ENCODE measurements at regions not wholly inside any gene's neighbourhood (a gene's known extent, or its start where the extent isn't known, plus 50 kb on each side); places are given as distances from the start of the nearest gene placed in this dataset.

DNA sequence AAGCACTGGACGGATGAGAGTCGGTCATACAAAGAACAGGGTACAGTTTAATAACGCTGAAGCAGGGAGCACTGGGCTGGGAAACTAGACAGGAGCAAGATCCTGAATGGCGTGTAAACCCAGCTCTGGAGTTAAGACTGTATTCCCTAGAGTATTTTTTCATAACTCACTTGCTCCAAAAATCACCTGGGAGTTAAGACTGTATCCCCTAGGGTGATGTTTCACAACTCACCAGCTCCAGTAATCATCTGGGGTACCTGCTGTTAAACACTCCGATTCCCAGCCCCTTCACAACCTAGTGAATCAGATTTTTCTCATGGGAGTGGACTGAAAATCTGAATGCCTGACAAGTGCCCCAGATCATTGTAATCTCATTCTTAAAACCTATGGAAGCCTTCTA, 123.2 kb downstream of the MAB21L3 start:
- no peak for TF ChIP-seq EZH2 (IDR thresholded peaks at IDR 0.05; ENCODE audit: borderline replicate concordance, insufficient read depth, low read depth, low read length, poor library complexity, severe bottlenecking)
- TF ChIP-seq, protein P1, sequence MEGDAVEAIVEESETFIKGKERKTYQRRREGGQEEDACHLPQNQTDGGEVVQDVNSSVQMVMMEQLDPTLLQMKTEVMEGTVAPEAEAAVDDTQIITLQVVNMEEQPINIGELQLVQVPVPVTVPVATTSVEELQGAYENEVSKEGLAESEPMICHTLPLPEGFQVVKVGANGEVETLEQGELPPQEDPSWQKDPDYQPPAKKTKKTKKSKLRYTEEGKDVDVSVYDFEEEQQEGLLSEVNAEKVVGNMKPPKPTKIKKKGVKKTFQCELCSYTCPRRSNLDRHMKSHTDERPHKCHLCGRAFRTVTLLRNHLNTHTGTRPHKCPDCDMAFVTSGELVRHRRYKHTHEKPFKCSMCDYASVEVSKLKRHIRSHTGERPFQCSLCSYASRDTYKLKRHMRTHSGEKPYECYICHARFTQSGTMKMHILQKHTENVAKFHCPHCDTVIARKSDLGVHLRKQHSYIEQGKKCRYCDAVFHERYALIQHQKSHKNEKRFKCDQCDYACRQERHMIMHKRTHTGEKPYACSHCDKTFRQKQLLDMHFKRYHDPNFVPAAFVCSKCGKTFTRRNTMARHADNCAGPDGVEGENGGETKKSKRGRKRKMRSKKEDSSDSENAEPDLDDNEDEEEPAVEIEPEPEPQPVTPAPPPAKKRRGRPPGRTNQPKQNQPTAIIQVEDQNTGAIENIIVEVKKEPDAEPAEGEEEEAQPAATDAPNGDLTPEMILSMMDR (IDR thresholded peaks at IDR 0.05): no peak
